Hematopoietic multipotent progenitor cell (in vitro differentiated cells): ENCODE measurements at regions not wholly inside any gene's neighbourhood (a gene's known extent, or its start where the extent isn't known, plus 50 kb on each side); places are given as distances from the start of the nearest gene placed in this dataset.
"Not testable (repeated sequence)": the region's sequence is repeated elsewhere in the genome, so short reads cannot be mapped to it uniquely, and the experiment has no call there.

Experiments
- DNase-seq, 3 donors: peaks; one replicate each; pipeline ENCODE4 v3.0.0-alpha.2; 2011 to 2015; ENCODE audit warnings: low read depth in 2 of 3, low spot score in 2 of 3

DNA sequence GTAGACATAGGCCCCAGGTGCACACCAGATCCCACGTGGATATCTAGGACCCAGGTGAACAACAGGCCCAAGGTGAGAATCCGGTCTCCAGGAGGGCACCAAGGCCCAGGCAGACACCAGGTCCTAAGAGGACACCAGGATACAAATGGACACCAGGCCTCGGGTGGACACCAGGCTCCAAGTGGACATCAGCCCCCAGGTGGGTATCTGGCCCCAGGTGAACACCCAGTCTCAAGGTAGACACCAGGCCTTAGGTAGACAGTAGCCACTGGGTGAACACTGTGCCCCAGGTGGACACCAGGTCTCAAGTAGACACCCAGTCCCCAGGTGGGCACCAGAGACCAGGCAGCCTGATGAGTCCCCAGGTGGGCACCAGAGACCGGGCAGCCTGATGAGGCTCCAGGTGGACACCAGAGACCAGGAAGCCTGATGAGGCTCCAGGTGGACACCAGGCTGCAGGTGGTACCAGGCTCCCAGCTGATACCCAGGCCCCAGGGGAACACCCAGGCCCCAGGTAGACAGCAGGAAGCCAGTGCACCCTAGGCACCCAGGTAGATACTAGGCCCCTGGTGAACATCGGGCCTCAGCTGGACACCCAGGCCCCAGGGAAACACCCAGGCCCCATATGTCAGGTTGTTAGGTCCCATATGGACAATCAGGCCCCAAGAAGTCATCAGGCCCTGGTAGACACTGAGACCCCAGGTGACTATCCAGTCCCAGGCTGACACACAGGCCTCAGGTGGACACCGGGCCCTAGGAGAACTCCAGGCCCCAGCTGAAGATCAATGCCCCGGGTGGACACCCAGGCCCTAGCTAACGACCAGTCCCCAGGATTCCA lies 55.1 kb upstream of the SEPTIN5 start:
- no peak for DNase-seq

DNA sequence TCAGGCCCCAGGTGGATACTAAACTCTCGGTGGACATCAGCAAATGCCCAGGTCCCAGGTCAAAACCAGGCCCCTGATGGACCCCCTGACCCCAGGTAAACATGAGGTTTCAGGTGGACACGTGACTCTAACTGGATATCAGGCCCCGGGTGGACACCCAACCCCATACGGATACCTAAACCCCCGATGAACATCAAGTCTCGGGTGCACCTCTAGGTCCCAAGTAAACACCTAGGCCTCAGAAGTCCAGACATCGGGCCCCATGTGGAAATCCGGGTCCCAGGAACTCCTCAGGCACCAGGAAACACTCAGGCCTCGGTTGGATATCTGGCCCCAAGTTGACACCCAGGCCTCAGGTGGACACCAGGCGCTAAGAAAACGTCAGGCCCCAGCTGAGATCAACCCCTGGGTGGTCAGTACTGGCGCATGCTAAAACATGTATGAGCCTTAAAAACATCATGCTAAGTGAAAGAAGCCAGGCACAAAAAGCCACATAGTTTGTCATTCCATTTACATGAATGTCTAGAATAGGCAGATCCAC lies 54.4 kb upstream of the SEPTIN5 start:
- no peak for DNase-seq

DNA sequence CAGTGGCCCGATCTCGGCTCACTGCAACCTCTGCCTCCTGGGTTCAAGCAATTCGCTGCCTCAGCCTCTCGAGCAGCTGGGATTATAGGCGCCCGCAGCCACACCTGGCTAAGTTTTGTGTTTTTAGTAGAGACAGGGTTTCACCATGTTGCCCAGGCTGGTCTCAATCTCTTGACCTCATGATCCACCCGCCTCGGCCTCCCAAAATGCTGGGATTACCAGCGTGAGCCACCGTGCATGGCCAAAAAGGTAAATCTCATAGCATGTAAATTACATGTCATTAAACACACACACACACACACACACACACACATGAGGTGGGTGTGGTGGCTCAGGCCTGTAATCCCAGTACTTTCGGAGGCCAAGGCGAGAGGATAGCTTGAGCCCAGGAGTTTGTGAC lies 53.7 kb upstream of the SEPTIN5 start:
- not testable (repeated sequence) for DNase-seq

DNA sequence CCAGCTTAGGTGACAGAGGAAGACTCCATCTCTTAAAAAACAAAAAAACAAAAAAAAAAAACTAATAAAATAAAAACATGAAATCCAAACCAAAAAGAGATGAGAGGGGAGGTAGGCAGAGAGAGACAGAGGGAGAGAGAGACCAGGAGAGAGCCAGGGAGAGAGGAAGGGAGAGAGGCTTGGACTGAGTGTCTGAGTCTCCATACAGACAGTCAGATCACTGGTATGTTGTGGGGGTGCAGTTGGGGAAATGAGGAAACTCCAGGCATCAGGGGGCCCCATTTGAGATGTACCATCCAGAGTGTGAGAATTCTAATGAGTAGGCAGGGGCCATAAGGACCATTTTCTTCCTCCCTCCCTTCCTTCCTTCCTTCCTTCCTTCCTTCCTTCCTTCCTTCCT lies 53.1 kb upstream of the SEPTIN5 start:
- DNase-seq: no peak

DNA sequence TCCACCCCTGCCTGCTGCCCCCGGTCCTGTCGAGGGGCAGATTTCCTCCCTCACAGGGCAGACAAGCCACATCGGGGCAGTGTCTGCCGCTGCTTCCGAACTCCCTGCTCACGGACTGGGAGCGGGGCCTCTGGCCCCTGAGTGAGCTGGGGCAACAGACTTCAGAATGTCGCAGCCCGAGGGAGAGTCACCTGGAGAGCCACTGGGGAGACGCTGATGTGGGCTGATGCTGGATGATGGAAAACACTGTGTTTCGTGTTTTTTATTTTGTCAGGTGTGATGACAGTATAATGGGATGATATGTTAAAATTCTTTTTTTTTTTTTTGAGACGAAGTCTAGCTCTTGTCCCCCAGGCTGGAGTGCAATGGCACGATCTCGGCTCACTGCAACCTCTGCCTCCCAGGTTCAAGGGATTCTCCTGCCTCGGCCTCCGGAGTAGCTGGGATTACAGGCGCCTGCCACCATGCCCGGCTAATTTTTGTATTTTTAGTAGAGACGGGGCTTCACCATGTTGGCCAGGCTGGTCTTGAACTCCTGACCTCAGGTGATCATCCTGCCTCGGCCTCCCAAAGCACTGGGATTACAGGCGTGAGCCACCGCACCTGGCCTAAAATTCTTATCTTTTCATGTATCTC lies 52.1 kb upstream of the SEPTIN5 start:
- DNase-seq: not testable (repeated sequence)

DNA sequence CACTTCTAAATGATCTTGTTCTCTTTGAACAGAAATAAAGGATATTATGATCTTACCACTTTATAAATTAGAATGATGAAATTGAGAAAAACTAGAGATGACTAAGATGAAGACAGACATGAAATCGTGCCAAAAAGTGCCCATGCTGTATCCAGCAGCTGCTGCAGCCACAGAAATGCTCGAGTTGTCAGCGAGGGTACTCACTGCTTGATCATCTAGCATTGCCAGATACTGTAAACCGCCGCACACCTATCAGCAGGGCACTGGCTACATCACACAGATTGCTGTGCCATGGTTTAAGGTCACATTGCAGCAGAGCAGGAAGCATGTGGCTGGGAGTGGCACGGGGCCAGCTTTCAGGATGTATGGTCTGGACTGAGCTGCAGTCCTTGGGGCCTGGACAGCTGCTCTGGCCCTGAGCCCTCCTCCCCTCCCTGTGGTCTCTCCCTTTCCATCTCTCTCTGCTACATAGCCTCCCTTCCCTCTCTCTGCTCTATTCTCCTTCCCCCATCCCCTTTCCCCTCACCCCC lies 51.0 kb upstream of the SEPTIN5 start:
- DNase-seq: peak in 2 of 3 donors; percentile 45 to 78

DNA sequence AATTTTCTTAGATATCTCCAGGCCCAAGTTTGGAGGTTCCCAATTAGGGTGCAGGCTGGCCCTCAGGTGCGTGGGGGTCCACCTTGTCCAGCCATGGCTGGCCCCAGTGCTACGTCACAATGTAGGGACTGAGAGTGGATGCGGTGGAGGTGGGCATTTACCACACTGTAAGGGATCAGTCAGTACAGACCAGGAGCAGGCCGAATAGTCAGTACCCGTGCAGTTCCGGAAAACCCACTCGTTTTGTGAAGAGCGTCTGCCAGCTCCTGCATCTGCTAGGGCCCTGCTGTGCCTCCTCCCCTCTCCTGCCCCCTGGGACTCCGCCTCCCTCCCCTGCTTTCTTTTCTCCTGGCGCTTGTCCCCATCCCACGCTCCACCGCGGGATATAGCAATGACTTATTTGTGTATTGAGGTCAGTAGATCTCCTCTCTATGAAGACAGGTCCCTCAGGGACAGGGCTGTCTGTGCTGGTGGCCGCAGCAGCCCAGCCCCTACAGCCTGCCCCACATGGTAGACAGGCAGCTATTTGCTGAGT lies 50.4 kb upstream of the SEPTIN5 start:
- no peak for DNase-seq

DNA sequence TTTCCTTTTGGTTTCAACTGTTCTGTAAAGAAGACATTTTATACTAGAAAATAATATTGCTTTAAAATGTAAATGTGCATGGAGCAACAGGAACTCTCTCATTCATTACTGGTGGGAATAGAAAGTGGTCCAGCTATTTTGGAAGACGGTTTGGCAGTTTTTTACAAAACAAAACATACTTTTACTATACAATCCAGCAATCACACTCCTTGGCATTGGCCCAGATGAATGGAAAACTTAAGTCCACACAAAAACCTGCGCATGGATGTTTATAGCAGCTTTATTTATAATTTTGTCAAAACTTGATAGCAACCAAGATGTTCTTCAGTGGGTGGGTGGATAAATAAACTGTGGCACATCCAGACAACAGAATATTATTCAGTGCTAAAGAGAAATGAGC lies 49.9 kb upstream of the SEPTIN5 start:
- DNase-seq: no peak
